B cell (primary cell): ENCODE measurements at regions not wholly inside any gene's neighbourhood (a gene's known extent, or its start where the extent isn't known, plus 50 kb on each side); places are given as distances from the start of the nearest gene placed in this dataset.

Experiments
- EZH2 ChIP-seq: IDR thresholded peaks from 2 replicates; pipeline ENCODE4 v1.6.1; 2012; ENCODE audit warnings: borderline replicate concordance, low read depth, mild to moderate bottlenecking, moderate library complexity, low read length; ENCODE audit not compliant: insufficient read depth, poor library complexity, severe bottlenecking
- TF ChIP-seq, protein P1 (sequence below): fragments of 200-600 bp; IDR thresholded peaks from one replicate; pipeline ENCODE4 v1.8.0; 2022; ENCODE audit warnings: antibody characterized with exemption, mild to moderate bottlenecking

DNA sequence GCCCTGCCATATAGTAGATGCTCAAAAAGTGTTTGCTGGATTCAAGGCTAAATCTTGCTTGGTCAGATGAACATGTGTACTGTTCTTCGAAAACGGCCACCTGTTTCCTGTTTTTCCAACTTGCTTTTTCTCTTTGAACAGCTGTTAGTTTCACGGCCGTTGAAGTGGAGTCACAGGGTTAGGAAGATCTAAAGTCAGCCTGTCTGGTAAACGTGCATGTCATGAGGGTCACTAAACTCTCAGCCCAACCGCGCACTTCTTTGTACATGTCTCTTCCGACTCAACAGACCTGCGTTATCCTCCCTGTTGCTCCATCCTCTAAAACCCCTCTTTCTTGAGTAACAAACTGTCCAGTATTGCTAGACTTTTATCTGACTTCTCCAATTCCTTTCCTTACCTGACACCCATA lies 93.2 kb upstream of the MAN1A1 start:
- TF ChIP-seq, protein P1, sequence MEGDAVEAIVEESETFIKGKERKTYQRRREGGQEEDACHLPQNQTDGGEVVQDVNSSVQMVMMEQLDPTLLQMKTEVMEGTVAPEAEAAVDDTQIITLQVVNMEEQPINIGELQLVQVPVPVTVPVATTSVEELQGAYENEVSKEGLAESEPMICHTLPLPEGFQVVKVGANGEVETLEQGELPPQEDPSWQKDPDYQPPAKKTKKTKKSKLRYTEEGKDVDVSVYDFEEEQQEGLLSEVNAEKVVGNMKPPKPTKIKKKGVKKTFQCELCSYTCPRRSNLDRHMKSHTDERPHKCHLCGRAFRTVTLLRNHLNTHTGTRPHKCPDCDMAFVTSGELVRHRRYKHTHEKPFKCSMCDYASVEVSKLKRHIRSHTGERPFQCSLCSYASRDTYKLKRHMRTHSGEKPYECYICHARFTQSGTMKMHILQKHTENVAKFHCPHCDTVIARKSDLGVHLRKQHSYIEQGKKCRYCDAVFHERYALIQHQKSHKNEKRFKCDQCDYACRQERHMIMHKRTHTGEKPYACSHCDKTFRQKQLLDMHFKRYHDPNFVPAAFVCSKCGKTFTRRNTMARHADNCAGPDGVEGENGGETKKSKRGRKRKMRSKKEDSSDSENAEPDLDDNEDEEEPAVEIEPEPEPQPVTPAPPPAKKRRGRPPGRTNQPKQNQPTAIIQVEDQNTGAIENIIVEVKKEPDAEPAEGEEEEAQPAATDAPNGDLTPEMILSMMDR = no peak
- no peak for TF ChIP-seq EZH2
